Bronchial epithelial cell (primary cell): ENCODE measurements at regions not wholly inside any gene's neighbourhood (a gene's known extent, or its start where the extent isn't known, plus 50 kb on each side); places are given as distances from the start of the nearest gene placed in this dataset.

Experiments used
- DNase-seq: peaks from one replicate; pipeline ENCODE4 v3.0.0-alpha.2; 2010; ENCODE audit warnings: low read depth
- FAIRE-seq: peaks from 2 replicates; lab custom pipeline; 2011; peaks lifted over from hg19 to GRCh38; lab: Jason Lieb, UNC
- H3K27me3 ChIP-seq: 2 replicates; pipeline ENCODE4 v1.5.1; 2011; ENCODE audit warnings: low read length; ENCODE audit not compliant: control insufficient read depth, insufficient read depth
- H3K36me3 ChIP-seq: 2 replicates; pipeline ENCODE4 v1.5.1; 2011; ENCODE audit warnings: low read length; ENCODE audit not compliant: control insufficient read depth, insufficient read depth
- H3K4me3 ChIP-seq: 2 replicates; pipeline ENCODE4 v1.5.1; 2011; ENCODE audit warnings: mild to moderate bottlenecking, low read depth, low read length, control low read depth
- TF ChIP-seq, protein P1 (sequence below): IDR thresholded peaks from 2 replicates; pipeline ENCODE4 v1.5.1; 2011; ENCODE audit warnings: mild to moderate bottlenecking, moderate library complexity, low read length, control low read depth, inconsistent platforms; ENCODE audit not compliant: insufficient read depth, severe bottlenecking

GRCh38 chr2:190807886-190808285 lies 72.7 kb upstream of the GLS start:
- DNase-seq (no peak), FAIRE-seq (no peak)
- Histone ChIP-seq H3K27me3 (no peaks in the 10 kb centered on the region), H3K4me3 (no peak overlapping the region), H3K36me3 (no peaks in the 10 kb centered on the region)
- TF ChIP-seq, protein P1, sequence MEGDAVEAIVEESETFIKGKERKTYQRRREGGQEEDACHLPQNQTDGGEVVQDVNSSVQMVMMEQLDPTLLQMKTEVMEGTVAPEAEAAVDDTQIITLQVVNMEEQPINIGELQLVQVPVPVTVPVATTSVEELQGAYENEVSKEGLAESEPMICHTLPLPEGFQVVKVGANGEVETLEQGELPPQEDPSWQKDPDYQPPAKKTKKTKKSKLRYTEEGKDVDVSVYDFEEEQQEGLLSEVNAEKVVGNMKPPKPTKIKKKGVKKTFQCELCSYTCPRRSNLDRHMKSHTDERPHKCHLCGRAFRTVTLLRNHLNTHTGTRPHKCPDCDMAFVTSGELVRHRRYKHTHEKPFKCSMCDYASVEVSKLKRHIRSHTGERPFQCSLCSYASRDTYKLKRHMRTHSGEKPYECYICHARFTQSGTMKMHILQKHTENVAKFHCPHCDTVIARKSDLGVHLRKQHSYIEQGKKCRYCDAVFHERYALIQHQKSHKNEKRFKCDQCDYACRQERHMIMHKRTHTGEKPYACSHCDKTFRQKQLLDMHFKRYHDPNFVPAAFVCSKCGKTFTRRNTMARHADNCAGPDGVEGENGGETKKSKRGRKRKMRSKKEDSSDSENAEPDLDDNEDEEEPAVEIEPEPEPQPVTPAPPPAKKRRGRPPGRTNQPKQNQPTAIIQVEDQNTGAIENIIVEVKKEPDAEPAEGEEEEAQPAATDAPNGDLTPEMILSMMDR, result no peak

GRCh38 chr2:190809139-190809764 lies 71.4 kb upstream of the GLS start:
- H3K27me3 ChIP-seq, result no peaks in the 10 kb centered on the region
- H3K4me3 ChIP-seq, result no peak overlapping the region
- no peak for FAIRE-seq
- TF ChIP-seq, protein P1, result no peak
- no peaks in the 10 kb centered on the region for H3K36me3 ChIP-seq
- DNase-seq, result no peak

GRCh38 chr2:190809876-190810525 lies 70.6 kb upstream of the GLS start:
- FAIRE-seq, result no peak
- H3K27me3 ChIP-seq, result no peaks in the 10 kb centered on the region
- DNase-seq, result peak; percentile 83
- H3K36me3 ChIP-seq, result no peaks in the 10 kb centered on the region
- no peak overlapping the region for H3K4me3 ChIP-seq
- TF ChIP-seq, protein P1, result no peak

- Histone ChIP-seq H3K36me3 (no peaks in the 10 kb centered on the region), H3K4me3 (no peak overlapping the region), H3K27me3 (no peaks in the 10 kb centered on the region)
- DNase-seq (no peak), FAIRE-seq (no peak)
- TF ChIP-seq, protein P1, result no peak
These were observed 69.5 kb upstream of the GLS start for GRCh38 chr2:190810981-190811587.

- DNase-seq (no peak), FAIRE-seq (no peak)
- TF ChIP-seq, protein P1, result no peak
- Histone ChIP-seq H3K27me3 (no peaks in the 10 kb centered on the region), H3K4me3 (no peak overlapping the region), H3K36me3 (no peaks in the 10 kb centered on the region)
These were observed 68.8 kb upstream of the GLS start for GRCh38 chr2:190811811-190812210.
